GM18508 (cell line): ENCODE measurements at regions not wholly inside any gene's neighbourhood (a gene's known extent, or its start where the extent isn't known, plus 50 kb on each side); places are given as distances from the start of the nearest gene placed in this dataset.

Experiments used
- ATAC-seq: cut with Tn5 transposase; IDR thresholded peaks from one replicate; pipeline ENCODE4 v1.9.1; 2021; ENCODE audit warnings: moderate number of reproducible peaks; ENCODE audit not compliant: insufficient read depth, unreplicated experiment

DNA sequence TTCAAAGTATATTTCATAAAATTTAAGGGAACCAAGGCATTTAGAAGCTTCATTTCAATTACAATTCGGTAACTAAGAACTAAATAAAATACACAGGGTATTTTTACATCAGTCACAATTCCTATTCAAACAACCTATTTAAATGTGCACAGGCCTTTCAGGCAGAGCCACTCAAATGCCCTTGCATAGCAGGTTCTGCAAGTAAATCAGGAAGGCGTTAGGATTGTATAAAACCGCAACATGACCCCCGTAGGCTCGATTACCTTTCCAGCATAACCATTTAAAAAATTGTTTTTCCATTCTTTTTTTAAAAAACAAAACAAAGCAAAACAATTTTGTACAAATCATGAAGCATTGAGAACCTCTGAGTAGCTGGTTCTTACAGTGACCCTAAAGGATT is 289.9 kb upstream of the SP8 start:
- ATAC-seq = no peak

DNA sequence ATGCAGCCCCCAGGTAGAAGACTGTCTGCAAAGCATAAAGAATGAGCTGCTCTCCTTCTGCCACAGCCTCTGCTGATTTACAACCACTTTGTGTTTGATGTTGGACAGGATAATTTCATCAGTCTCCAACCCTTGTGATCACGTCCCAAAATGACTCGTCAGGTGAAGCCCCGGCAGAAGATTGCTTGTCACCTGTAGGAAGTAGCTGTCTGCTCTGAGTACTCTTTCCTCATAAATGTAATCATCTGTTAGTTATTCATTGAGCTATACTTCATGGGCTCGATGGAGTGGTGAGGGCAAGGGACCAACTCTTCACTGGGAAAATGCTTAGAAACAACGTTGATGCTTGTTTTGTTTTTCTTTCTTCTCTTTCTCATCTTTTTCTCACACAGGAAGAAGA is 290.9 kb upstream of the SP8 start:
- no peak for ATAC-seq

GRCh38 chr7:21084286-21084685 is 297.6 kb upstream of the SP8 start:
- no peak for ATAC-seq

GRCh38 chr7:21086688-21087087 is 300.0 kb upstream of the SP8 start:
- ATAC-seq = no peak

GRCh38 chr7:21089653-21090052 is 303.0 kb upstream of the SP8 start:
- ATAC-seq = no peak

DNA sequence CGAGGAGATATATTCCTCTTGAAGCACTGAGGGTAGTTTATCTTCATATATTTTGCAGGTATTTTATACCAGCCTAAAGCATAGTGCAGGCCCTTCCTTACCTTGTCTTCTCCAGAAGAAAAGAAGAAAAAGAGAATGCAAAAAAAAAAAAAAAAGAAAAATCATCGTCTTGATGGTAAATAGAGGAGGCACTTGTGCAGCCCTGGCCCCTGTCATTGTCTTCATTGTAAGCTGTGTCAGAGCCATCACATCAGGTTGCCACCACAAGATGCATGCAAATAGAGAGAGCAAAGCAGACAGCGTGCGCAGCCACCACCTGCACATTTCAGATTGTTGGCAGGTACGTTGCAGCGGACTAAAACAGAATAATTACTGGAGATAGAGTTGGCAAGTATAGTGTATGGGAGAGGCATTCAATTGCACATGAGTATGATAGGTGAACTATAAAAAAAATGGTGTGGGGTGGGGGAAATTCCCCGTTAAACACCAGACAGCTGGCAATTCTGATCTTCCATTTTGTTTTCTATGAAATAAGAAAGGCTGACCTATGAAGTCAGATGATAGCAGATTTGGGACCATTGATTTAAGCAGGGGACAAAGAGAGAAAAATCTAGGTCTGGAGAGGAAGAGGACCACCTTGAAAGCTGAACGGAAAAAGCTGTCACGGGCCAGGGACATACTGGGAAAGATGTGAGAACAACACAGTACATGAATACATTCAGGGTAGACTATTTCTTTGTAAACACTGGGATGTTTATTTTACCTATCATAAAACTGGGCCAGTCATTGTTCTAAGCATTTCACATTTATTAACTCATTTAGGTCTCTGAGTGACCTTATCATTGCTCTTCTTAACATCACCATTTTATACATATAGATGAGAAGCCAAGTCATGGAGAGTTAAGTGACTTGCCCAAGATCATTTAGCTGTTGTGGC is 306.3 kb upstream of the SP8 start:
- no peak for ATAC-seq

DNA sequence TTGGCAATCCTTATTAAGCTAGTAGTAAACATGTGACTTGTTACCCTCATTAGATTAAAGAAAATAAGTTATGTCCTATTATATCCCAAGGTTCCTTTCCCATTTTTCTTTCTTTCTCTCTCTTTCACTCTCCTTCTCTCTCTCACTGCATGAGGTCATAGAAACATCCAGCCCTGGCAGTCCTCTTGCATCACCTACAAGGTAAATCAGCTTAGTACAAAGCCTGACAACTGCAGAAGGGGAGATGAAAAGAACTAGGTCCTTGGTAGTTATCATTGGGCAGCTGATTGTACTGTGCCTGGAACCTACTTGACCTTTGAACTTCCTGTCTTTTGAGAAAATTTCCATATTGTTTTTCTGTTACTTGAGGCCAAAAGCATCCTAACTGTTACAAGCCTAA is 307.9 kb upstream of the SP8 start:
- no peak for ATAC-seq

DNA sequence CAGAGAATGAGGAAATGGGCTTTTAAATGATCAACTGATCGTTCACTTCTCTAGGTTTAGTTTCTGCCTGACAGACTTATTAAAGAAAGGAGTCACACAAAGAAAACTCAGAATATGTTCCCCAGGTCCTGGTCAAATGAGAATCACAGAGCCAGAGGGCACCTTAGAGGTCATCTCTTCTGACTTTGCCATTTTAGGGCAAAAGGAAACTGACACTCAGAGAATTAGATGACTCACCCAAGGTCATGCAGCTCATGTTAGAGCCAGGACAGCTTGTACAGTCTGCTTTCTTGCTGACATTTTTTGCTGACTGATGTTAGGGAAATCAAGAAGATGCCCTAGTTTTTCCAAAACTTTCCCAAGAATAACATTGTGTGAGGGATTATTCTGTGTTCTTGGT is 312.7 kb upstream of the SP8 start:
- peak; percentile 88 for ATAC-seq

GRCh38 chr7:21099955-21100354 is 313.3 kb upstream of the SP8 start:
- ATAC-seq = no peak

GRCh38 chr7:21101541-21101940 is 314.9 kb upstream of the SP8 start:
- no peak for ATAC-seq

- ATAC-seq = no peak
These were observed 316.9 kb upstream of the SP8 start for GRCh38 chr7:21103426-21104123.

DNA sequence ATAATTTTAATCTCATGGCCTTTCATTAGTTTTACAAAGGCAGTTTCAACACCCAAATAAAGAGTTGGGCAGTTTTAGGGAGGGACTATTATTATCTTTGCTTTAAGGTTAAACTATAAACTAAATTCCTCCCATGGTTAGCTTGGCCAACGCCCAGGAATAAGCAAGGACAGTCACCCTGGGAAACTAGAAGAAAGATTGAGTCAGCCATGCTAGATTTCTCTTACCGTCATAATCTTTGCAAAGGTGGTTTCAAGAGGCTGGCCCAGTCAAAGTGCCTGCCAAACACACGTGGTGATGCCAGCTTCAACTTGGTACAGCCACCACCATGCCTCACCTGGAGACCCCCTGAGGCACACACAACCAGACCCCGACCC is 317.4 kb upstream of the SP8 start:
- no peak for ATAC-seq

DNA sequence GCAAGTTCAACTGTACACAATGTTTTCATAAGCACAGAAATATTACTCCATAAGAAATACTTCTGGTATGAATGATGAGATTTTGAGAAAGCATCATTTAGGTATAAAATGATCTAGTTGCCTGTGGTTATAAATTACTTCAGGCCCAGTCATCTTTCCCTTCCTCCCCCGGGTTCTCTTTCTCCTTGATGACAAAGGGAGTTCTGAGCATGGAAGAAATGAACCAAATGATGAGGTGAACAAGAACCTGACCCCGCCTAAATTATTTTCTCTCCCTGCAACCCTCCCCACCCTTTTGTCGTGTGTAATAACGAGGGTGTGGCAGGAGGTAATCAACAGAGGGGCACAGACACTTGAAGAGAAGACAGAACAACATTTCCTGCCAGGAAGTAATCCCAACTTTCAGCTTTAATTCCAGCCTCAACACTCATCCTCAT is 319.6 kb upstream of the SP8 start:
- ATAC-seq = no peak

- no peak for ATAC-seq
These were observed 320.4 kb upstream of the SP8 start for GRCh38 chr7:21107101-21107500.

DNA sequence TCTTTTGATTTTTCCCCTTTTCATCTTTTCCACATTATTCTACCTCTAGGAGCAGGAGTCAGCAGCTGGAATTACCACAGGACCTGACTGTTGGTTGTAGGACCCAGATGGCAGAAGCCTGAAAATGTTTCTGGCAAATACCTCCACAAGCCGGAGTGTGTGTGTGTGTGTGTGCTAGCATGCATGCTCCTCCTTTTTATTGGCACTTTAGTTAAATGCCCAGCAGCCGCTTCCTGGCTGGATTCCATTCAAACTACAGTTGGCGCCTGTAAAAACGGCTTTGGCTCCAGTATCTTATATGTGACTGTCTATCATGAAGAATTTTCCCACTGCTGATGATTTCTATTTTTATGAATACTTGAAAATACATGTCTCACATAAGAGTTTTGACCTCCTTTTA is 319.7 kb upstream of the SP4 start:
- ATAC-seq = no peak

DNA sequence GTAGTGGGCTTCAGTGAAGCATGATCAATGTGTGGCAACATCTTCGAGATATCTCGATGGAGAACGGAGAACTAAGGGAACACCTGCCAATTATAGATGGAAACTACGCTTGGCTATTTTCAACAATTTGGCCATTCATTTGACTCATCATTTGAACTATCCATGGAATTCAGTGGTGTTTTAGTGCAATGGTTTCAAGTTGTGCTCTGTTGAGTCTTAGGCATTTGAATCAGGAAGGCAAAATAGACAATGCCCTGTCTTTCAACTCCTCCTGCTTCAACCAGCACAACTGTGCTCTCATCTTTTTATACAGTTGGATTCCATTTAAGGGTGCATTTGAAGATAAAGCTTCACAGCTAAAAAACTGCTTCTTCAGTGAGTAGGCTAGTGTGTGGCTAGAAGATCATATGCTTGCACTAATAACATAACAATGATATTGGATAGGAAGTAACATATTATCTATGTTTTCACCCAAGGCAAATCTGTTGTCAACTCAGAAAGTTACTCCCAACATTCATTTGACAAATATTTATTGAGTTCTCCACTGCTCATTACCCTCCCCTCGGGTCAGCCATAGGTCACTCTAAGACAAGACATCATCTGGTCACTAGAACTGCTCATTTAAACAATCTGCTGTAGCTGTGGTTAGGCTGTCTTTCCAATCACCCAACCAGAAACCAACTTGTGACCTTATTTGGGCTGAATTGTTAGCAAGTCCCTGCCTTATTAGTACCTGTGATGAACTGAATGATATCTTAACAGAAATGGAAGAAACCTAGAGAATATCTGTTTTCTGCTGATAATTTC is 314.1 kb upstream of the SP4 start:
- no peak for ATAC-seq

GRCh38 chr7:21123586-21123985 is 304.3 kb upstream of the SP4 start:
- no peak for ATAC-seq

GRCh38 chr7:21125297-21125696 is 302.6 kb upstream of the SP4 start:
- no peak for ATAC-seq

DNA sequence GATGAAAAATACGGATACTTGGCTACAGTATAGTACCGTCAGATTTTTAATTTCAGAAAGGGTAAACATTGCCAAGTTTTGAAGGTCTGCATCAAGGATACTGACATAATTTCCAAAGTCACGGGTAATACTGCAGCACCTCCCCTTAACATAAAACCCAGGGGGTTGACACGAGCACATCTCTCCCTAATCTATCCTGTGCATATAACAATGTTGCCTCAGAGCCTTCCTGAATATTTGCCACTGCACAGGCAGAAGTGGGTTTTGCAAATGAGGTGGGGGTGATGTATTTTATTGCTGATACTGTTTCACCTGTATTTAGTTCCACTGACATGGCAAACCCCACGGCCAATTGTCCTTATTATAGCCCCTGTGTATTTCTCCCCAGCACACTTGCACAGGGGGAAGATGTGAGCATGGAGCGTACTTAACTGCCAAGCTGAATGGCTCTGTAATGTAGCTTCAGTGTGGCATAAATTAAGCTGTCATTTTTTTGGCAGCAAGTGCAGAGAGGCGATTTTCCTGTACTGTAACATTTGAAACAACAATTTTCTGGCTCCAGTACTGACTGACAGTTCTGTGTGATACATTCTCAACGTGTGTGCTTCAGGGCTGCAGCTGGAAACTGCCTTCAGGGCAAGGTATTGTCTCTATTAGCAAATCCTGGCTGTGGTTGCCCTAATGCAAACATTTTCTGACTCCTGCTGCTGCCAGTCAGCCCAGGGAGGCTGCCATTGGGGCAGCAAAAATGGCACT is 299.6 kb upstream of the SP4 start:
- no peak for ATAC-seq

- no peak for ATAC-seq
These were observed 296.0 kb upstream of the SP4 start for GRCh38 chr7:21131897-21132296.
